ENCODE measurements at regions not wholly inside any gene's neighbourhood (a gene's known extent, or its start where the extent isn't known, plus 50 kb on each side); places are given as distances from the start of the nearest gene placed in this dataset.

DNA sequence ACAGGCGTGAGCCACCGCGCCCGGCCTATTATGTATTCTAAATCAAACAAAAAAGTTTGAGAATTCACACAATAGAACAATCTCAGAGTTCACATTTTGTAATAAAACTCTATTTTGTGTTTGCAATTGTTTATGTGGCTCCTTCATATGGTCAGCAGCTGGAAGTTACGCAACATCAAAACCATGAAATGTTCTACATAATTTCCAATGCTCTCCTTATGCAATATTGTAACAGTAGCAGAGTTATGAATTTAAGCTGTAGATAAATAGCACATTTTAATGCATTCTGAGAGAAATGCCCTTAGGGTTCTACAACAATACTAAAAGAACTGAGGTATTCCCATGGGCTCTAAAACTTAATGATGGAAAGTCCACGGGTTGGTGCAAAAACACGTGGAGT is 62.3 kb upstream of the COL11A1 start:
- ATAC-seq (ENCODE audit: insufficient number of reproducible peaks, low FRiP score, low read depth), result no peak
- no peak for DNase-seq (ENCODE audit: low spot score)
- no peaks in the 10 kb centered on the region for H3K9me3 ChIP-seq
- H3K27me3 ChIP-seq (replicated peaks; ENCODE audit: insufficient read depth), result no peaks in the 10 kb centered on the region
- H3K27ac ChIP-seq, result no peak overlapping the region
- no peaks in the 10 kb centered on the region for H3K4me1 ChIP-seq (ENCODE audit: control insufficient read depth in 1 of 2, low read depth in 2 of 2)
- H3K4me3 ChIP-seq, result no peak overlapping the region
- TF ChIP-seq CTCF (IDR thresholded peaks at IDR 0.05), result no peak
- no peaks in the 10 kb centered on the region for H3K36me3 ChIP-seq

- no peak overlapping the region for H3K27ac ChIP-seq
- no peak overlapping the region for H3K4me3 ChIP-seq
- no peaks in the 10 kb centered on the region for H3K36me3 ChIP-seq
- TF ChIP-seq CTCF (IDR thresholded peaks at IDR 0.05), result no peak
- no peaks in the 10 kb centered on the region for H3K27me3 ChIP-seq (replicated peaks; ENCODE audit: insufficient read depth)
- ATAC-seq (ENCODE audit: insufficient number of reproducible peaks, low FRiP score, low read depth), result no peak
- no peaks in the 10 kb centered on the region for H3K9me3 ChIP-seq
- H3K4me1 ChIP-seq (ENCODE audit: control insufficient read depth in 1 of 2, low read depth in 2 of 2), result no peaks in the 10 kb centered on the region
- no peak for DNase-seq (ENCODE audit: low spot score)
Observed at GRCh38 chr1:103162360-103162759, 54.0 kb upstream of the COL11A1 start.

DNA sequence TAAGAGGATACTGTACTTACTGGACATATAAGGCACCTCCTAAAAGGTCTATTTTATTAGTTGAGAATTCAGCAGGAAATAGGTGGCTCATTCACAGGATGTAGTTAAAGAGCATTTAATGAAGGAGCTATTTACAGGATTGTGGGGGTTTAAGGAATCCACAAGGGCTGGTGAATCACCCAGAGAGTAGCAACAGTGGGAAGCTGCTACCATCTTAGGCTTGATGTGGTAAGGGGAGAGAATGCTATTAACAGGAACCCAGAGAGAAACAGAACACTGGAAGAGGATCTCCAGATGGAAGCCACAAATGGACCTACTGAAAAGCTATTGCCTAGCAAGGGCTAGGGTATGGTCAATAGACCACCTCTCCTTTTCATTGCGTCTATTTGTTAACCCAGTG is 52.0 kb upstream of the COL11A1 start:
- H3K36me3 ChIP-seq, result no peaks in the 10 kb centered on the region
- H3K9me3 ChIP-seq, result no peaks in the 10 kb centered on the region
- ATAC-seq (ENCODE audit: insufficient number of reproducible peaks, low FRiP score, low read depth), result no peak
- H3K4me1 ChIP-seq (ENCODE audit: control insufficient read depth in 1 of 2, low read depth in 2 of 2), result no peaks in the 10 kb centered on the region
- no peak overlapping the region for H3K4me3 ChIP-seq
- H3K27me3 ChIP-seq (replicated peaks; ENCODE audit: insufficient read depth), result no peaks in the 10 kb centered on the region
- no peak for TF ChIP-seq CTCF (IDR thresholded peaks at IDR 0.05)
- DNase-seq (ENCODE audit: low spot score), result no peak
- no peak overlapping the region for H3K27ac ChIP-seq

Measured in thoracic aorta (tissue), 2 donors.